ENCODE measurements at regions not wholly inside any gene's neighbourhood (a gene's known extent, or its start where the extent isn't known, plus 50 kb on each side); places are given as distances from the start of the nearest gene placed in this dataset.

- no peaks in the 10 kb centered on the region for H3K79me2 ChIP-seq (ENCODE audit: insufficient read depth, low read length)
- no peak overlapping the region for H3K9ac ChIP-seq (ENCODE audit: extremely low read depth, insufficient read length, low read length)
- H3K4me2 ChIP-seq (ENCODE audit: insufficient read depth, insufficient read length, low read length) = no peak overlapping the region
- H3K4me1 ChIP-seq (ENCODE audit: insufficient read depth, low read length) = peaks cover 2% of the 10 kb centered on the region
- no peak overlapping the region for H3K4me3 Mint-ChIP-seq
- H3K23ac ChIP-seq (ENCODE audit: insufficient read length, low read depth, low read length) = no peak overlapping the region
- no peak overlapping the region for H2BK15ac ChIP-seq (ENCODE audit: low read depth, low read length)
- H3K9me3 Mint-ChIP-seq = no peaks in the 10 kb centered on the region
- H2BK120ac ChIP-seq (ENCODE audit: low read depth, low read length, poor library complexity, severe bottlenecking) = no peak overlapping the region
- H3K79me1 ChIP-seq (ENCODE audit: insufficient read depth, low read depth, low read length, poor library complexity, severe bottlenecking) = no peaks in the 10 kb centered on the region
- H3K27ac Mint-ChIP-seq = no peak overlapping the region
- H3K27ac ChIP-seq (ENCODE audit: insufficient read length, low read depth, low read length) = no peak overlapping the region
- H4K20me1 ChIP-seq (ENCODE audit: control insufficient read depth, insufficient read depth, insufficient read length) = no peaks in the 10 kb centered on the region
- no peak for DNase-seq
- H2BK20ac ChIP-seq (ENCODE audit: low read depth, low read length, poor library complexity, severe bottlenecking) = no peak overlapping the region
- H3K23me2 ChIP-seq (ENCODE audit: insufficient read length, low read depth, low read length, poor library complexity, severe bottlenecking) = no peaks in the 10 kb centered on the region
- no peaks in the 10 kb centered on the region for H3K27me3 ChIP-seq (ENCODE audit: insufficient read depth, low read length)
- H3K4me1 Mint-ChIP-seq = peaks cover 8 to 14% of the 10 kb centered on the region in 2 experiments
- H3K18ac ChIP-seq (ENCODE audit: insufficient read length, low read depth, low read length) = no peak overlapping the region
- H2BK5ac ChIP-seq (ENCODE audit: insufficient read length, low read length) = no peak overlapping the region
- H2BK12ac ChIP-seq (ENCODE audit: insufficient read length, low read depth, low read length) = no peak overlapping the region
- no peak overlapping the region for H4K91ac ChIP-seq (ENCODE audit: insufficient read length, low read depth, low read length)
- TF ChIP-seq CTCF (conservative IDR thresholded peaks at IDR 0.05) = no peak
- no peaks in the 10 kb centered on the region for H3K27me3 Mint-ChIP-seq (ENCODE audit: low read depth)
- H2AK5ac ChIP-seq (ENCODE audit: insufficient read length, low read length) = no peak overlapping the region
- H3K4ac ChIP-seq (ENCODE audit: low read depth, low read length) = no peak overlapping the region
- no peak overlapping the region for H3K56ac ChIP-seq (ENCODE audit: insufficient read length, low read depth, low read length)
- H4K8ac ChIP-seq (replicated peaks; ENCODE audit: insufficient read length, low read depth, low read length) = no peak overlapping the region
- H3K9me3 ChIP-seq (ENCODE audit: control insufficient read depth, low read depth, low read length) = no peaks in the 10 kb centered on the region
- H3T11ph ChIP-seq (ENCODE audit: low read length) = no peak overlapping the region
- no peak overlapping the region for H2AFZ ChIP-seq (ENCODE audit: low read length)
- H3K14ac ChIP-seq (ENCODE audit: insufficient read depth, low read length) = no peak overlapping the region
- H4K5ac ChIP-seq (ENCODE audit: insufficient read length, low read depth, low read length) = no peak overlapping the region
- no peaks in the 10 kb centered on the region; a peak in 1 of 7 replicates for H3K36me3 Mint-ChIP-seq (ENCODE audit: insufficient read depth in 1 of 3, low read depth in 3 of 3)
Observed at GRCh38 chr7:34275624-34276023, 370.3 kb downstream of the BMPER start.

Data from H9 (cell line).